G401 (cell line): ENCODE measurements at regions not wholly inside any gene's neighbourhood (a gene's known extent, or its start where the extent isn't known, plus 50 kb on each side); places are given as distances from the start of the nearest gene placed in this dataset.
"Not testable (repeated sequence)": the region's sequence is repeated elsewhere in the genome, so short reads cannot be mapped to it uniquely, and the experiment has no call there.

Experiments
- DNase-seq: peaks from one replicate; pipeline ENCODE4 v3.0.0-alpha.2; 2015; ENCODE audit warnings: low spot score
- in situ Hi-C: cut with HindIII; loops from 2 replicates; pipeline ENCODE4 v1.10.0; 2016; ENCODE audit warnings: low sequenced_read_pairs, mixed read lengths

GRCh38 chr5:91288118-91288916 lies 94.8 kb downstream of the ARRDC3 start:
- DNase-seq, result no peak
- in situ Hi-C loops, result no loop called here

- in situ Hi-C loops, result not testable (repeated sequence)
Observed at GRCh38 chr5:91285062-91285461, 98.1 kb downstream of the ARRDC3 start.

DNA sequence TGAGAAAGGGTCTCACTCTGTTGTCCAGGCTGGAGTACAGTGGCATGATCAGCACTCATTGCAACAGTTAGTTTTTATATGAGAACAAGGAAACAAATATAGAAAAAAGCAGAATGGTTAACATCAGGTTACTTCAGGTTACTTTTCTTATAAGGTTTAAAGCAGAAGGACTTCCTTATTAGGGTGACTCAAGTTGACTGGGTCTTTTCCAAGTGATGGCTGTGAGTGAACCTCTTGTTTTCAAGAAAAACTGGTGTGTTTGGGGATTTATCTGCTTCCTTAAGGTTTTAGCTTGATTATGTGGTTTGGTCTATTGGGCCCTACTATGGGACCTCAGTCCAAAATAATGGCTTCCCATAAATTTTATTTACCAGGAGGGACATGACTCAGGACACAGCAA lies 99.2 kb downstream of the ARRDC3 start:
- in situ Hi-C loops, result no loop called here
- DNase-seq, result no peak

More at GRCh38 chr5:91285062-91285461, 98.1 kb downstream of the ARRDC3 start:
- not testable (repeated sequence) for DNase-seq

DNA sequence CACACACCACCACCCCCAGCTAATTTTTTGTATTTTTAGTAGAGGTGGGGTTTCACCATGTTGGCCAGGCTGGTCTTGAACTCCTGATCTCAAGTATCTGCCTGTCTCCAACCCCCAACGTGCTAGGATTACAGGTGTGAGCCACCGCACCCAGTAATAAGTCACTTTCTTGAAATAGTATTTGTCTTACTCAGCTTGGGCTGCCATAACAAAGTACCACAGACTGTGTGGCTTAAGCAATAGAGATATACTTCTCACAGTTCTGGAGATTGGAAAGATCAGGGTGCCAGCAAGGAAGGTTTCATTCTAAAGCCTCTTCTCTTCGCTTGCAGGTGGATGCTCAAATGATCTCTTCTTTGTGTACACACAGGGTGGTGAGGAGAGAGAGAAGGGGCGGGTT lies 99.8 kb downstream of the ARRDC3 start:
- in situ Hi-C loops, result no loop called here
- DNase-seq, result no peak

- in situ Hi-C loops, result no loop called here
- no peak for DNase-seq
Observed at GRCh38 chr5:91282210-91282609, 100.9 kb downstream of the ARRDC3 start.

DNA sequence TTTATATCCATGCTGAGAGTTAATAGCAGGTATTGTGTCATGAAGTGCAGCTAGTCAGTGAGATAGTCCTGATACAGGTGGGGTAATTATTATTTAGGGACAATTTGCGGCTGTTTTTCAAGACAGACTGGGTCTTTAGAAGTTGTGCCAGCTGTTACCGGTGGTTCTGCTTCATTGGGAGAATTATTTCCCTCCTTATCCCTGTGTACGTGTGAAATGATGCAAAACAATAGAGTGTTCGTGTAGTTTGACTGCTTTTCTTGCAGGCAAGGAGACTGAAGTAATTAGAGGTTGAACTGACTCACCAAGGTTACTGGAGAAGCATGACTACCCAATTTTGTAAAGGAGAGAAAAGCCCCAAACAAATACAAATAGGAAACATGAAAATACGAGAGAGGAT lies 101.7 kb downstream of the ARRDC3 start:
- peak; percentile 14 for DNase-seq
- in situ Hi-C loops, result no loop called here

GRCh38 chr5:91280362-91281269 lies 102.5 kb downstream of the ARRDC3 start:
- DNase-seq, result peak; percentile 87
- in situ Hi-C loops, result no loop called here

DNA sequence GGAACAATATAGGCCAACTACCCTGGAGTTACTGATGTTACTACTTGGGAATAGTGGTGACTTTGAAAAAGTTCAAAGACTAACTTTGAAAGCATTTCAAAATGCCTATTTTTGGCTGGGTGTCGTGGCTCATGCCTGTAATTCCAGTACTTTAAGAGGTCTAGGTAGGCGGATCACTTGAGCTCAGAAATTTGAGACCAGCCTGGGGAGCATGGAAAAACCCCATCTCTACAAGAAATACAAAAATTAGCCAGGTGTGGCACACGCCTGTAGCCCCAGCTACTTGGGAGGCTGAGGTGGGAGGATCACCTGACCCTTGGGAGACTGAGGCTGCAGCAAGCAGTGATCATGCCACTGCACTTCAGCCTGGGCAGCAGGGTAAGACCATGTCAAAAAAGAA lies 105.3 kb downstream of the ARRDC3 start:
- DNase-seq, result no peak
- in situ Hi-C loops, result no loop called here

GRCh38 chr5:91277093-91277626 lies 106.0 kb downstream of the ARRDC3 start:
- no peak for DNase-seq
- in situ Hi-C loops, result no loop called here

DNA sequence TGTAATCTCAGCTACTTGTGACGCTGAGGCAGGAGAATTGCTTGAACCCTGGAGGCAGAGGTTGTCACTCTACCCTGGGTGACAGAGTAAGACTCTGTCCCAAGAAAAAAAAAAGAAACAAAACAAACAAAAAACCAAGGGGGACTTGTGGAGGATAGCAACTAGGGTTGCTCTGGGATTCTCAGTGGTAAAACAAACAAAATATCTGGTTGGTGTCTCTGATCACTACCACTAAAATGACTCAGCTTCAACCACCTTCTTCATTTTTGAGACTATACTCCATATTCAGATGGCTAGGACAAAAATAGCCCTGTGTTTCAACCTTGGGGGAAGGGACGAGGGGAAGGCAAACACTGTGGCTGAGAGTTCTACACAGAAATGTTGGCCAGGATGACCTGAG lies 110.3 kb downstream of the ARRDC3 start:
- in situ Hi-C loops, result no loop called here
- no peak for DNase-seq

DNA sequence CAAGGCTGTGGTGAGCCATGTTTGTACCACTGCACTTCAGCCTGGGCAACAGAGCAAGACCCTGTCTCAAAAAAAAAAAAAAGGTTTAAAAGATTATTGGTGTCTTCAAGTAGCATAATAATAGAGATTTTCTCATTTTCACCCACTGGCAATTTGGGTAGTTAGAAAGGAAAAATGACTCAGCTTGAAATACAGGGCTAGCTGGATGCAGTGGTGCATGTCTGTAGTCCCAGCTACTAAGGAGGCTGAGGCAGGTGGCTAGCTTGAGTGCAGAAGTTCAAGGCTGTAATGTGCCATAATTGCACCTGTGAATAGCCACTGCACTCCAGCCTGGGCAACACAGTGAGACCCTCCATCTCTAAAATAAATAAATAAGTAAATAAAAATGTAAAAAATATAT lies 111.1 kb downstream of the ARRDC3 start:
- in situ Hi-C loops, result no loop called here
- no peak for DNase-seq

DNA sequence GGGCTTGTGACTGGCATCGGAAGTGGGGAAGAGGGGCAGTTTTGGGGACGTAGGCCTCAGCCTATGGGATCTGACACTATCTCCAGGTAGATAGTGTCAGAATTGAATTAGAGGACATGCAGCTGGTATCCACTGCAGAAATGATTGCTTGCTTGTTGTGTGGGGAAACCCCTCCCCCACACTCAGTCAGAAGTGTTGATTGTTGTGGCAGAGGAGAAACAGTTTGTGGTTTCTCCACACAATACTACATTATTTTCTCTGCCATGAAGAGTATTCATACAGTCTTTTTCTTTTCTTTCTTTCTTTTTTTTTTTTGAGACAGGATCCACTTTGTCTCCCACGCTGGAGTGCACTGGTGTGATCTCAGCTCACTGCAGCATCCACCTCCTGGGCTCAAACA lies 113.9 kb downstream of the ARRDC3 start:
- in situ Hi-C loops, result no loop called here

DNA sequence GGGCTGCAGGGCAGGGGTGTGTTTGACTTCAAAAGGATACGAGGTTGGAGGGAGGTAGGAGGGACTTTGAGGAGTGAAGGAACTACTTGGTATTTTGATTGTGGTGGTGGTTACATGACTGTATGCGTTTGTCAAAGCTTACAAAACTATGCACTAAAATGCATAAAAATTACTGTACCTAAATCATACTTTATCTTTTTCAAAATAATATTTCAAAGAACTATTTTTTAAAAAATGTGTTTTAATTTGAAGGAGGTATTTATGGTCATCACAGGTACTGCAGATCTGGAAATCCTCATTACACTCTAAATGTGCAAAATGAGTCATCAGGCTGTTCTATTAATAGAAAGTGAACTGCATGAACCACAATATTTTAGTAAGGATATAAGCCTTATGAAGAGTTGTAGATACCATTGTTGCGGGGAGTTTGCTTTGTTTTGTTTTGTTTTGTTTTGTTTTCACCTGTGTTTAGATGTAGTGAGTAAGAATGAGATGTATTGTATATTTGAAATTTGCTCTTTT lies 116.9 kb downstream of the ARRDC3 start:
- DNase-seq, result peak; percentile 22
- in situ Hi-C loops, result no loop called here

More for the DNA sequence above, 113.9 kb downstream of the ARRDC3 start:
- DNase-seq, result no peak

DNA sequence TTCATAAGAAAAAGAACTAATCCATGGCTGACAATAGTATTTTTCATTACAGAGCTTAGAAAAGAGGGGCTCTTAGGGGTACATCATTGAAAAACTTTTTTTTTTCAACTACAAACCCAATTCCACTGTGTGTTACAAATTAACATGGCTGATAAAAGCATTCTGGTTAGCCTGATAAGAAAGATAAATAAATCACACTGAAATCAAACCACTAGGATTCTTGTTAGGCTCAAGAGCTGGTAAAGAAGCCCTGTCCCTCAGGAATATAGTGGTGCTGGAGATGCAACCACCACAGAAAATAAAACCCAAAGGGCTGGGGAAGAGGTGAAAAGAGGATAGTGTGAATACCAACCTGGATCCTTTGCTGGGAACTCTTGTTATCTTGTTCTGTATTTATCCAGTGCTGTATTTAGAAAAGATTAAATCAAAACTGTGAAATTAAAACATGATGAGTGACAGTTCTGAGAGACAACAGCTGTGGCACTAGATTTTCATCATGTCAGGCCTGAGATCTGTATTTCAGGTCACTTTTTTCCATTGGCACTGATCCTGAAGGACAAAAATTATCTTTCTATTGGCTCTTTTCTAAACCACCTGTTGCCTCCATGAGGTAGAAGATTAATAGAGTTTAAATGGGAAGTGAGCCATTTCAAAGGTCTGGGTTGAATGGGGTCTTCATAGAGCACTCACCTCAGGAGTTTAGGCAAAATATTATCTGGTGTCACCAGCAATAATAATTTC lies 118.6 kb downstream of the ARRDC3 start:
- no peak for DNase-seq
- in situ Hi-C loops, result no loop called here

- in situ Hi-C loops, result no loop called here
- DNase-seq, result no peak
Observed at GRCh38 chr5:91263898-91264297, 119.2 kb downstream of the ARRDC3 start.

DNA sequence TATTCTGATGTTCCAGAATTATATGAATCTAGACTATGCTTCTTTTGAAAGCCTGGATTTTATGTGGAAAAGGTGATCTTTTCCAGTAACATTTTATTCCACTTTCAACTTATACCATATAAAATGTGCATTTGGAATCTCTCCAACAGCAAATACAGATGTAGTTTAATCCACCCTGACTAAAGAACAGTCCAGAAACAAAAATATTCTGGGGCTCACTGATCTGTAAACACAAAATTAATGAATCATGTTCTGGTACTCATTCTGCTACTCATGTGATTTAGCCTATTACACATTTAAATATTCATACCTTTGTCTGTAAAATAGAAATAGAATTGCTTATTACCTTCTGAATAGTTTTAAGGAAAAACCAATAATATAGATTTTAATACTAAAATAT lies 125.8 kb downstream of the ARRDC3 start:
- DNase-seq, result no peak
- in situ Hi-C loops, result no loop called here

- DNase-seq, result no peak
- in situ Hi-C loops, result no loop called here
Observed at GRCh38 chr5:91256142-91256524, 127.0 kb downstream of the ARRDC3 start.

DNA sequence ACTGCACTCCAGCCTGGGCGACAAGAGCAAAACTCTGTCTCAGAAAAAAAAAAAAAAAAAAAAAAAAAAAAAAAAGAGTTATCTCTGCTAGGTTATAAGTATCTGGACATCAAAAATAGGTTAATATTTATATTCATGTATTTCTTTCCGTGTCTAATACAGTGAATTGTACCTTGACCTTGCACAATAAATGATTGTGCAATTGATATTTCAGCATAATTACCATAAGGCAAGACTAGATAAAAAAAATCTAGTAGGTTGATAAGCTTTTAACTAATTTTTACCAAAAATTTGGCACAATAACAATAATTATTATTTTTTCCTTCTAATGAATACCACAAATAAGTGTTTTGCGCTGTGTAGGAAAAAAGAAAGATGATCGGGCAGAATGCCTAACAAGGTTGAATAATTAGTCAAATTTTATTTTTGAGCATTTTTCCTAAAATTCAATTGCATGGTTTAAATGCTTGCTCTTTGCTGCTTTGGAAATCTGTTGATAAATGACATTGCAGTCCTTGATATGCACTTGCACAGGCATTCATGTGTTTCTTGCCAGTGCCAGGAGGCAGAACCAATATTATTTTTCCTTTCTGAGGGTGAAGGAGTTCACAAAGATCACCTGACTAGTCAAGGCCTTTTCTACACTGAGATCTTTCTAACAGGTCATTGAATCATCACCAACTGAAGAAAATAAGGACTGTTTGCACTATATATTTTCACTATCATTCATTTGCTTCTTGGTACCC lies 127.5 kb downstream of the ARRDC3 start:
- in situ Hi-C loops, result no loop called here
- no peak for DNase-seq

DNA sequence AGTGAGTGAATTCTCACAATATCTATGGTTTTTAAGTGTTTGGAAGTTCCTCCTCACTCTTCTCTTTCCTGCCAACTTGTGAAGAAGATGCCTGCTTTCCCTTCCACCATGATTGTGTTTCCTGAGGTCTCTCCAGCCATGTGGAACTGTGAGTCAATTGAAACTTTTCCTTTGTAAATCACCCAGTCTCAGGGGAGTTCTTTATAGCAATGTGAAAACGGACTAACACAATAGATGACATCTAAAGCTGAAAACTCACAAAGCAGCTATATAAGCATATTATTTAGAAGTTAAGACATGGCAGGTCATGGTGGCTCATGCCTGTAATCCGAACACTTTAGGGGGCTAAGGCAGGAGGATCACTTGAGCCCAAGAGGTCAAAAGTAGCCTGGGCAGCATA lies 130.2 kb downstream of the ARRDC3 start:
- in situ Hi-C loops, result no loop called here
- no peak for DNase-seq
